ENCODE measurements at regions not wholly inside any gene's neighbourhood (a gene's known extent, or its start where the extent isn't known, plus 50 kb on each side); places are given as distances from the start of the nearest gene placed in this dataset.
A peak's percentile ranks its signal among the peaks of the same experiment; 100 is the strongest.

DNA sequence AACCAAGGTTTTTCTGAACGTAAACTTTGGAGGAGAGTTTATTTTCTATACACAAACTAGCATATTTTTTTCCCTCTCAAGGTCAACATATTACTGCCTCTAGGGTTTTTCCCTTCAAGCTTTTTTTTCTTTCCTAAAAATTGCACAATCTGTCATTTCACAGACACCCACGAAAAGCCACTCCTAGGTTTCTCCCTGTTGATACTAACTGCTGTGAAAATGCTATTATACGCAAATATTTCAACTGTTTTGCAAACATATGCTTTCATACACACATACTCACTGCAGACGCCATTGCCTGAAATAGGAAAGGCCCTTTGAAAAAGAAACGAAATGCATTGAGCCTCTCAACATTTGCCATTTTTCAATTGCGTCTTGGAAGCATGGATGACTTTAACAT lies 333.0 kb downstream of the CD83 start:
- no peaks in the 10 kb centered on the region for H3K27me3 ChIP-seq (ENCODE audit: insufficient read depth in 3 of 3, low read length in 2 of 3)
- no peak for DNase-seq
- no peaks in the 10 kb centered on the region for H3K4me1 ChIP-seq
- no peak overlapping the region for H3K27ac ChIP-seq
- H3K4me3 ChIP-seq: no peak overlapping the region
- ATAC-seq: no peak
- 88 to 93% (median 88%) methylated on average over 6 of the region's 6 CpGs for WGBS, 3 donors
- TF ChIP-seq, protein P1, sequence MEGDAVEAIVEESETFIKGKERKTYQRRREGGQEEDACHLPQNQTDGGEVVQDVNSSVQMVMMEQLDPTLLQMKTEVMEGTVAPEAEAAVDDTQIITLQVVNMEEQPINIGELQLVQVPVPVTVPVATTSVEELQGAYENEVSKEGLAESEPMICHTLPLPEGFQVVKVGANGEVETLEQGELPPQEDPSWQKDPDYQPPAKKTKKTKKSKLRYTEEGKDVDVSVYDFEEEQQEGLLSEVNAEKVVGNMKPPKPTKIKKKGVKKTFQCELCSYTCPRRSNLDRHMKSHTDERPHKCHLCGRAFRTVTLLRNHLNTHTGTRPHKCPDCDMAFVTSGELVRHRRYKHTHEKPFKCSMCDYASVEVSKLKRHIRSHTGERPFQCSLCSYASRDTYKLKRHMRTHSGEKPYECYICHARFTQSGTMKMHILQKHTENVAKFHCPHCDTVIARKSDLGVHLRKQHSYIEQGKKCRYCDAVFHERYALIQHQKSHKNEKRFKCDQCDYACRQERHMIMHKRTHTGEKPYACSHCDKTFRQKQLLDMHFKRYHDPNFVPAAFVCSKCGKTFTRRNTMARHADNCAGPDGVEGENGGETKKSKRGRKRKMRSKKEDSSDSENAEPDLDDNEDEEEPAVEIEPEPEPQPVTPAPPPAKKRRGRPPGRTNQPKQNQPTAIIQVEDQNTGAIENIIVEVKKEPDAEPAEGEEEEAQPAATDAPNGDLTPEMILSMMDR (IDR thresholded peaks at IDR 0.05): no peak
- intact Hi-C loops (cut with DNase I): no loop called here
- no peaks in the 10 kb centered on the region for H3K9me3 ChIP-seq
- H3K36me3 ChIP-seq (ENCODE audit: insufficient read depth in 1 of 2, low read depth in 1 of 2): no peaks in the 10 kb centered on the region

DNA sequence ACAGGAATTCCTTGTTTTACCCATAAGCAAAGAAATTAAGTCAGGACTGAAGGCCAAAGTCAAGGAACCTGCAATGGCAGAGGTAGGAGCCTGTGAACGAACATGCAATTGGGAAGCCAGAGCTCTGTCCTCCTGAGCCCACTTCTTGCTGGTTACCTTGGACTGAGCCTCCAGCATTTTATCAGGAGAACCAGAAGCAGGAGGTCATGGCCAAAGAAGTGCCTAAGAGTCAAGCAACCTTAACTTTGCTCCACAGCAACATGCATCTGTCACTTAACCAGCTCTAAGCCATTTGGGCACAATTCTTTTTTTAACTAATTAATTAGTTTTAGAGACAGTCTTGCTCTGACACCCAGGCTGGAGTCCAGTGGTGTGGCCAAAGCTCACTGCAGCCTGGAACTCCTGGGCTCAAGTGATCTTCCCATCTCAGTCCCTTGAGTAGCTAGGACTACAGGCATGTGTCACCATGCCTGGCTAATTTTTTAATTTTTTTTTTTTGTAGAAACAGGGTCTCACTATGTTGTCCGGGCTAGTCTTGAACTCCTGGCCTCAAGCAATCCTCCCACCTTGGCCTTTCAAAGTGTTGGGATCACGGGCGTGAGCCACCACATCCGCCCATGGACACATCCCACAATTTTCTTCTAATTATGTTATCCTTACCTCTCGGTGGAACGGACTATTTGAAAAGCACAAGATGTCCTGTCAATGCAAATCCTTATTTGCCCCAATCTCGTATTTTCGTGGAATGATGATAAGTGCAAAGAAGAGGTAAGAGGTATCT lies 334.2 kb downstream of the CD83 start:
- intact Hi-C loops (cut with DNase I): no loop called here
- H3K9me3 ChIP-seq: no peaks in the 10 kb centered on the region
- H3K36me3 ChIP-seq (ENCODE audit: insufficient read depth in 1 of 2, low read depth in 1 of 2): no peaks in the 10 kb centered on the region
- TF ChIP-seq, protein P1 (IDR thresholded peaks at IDR 0.05): no peak
- H3K27ac ChIP-seq: no peak overlapping the region
- no peaks in the 10 kb centered on the region for H3K27me3 ChIP-seq (ENCODE audit: insufficient read depth in 3 of 3, low read length in 2 of 3)
- no peak for DNase-seq
- ATAC-seq: no peak
- H3K4me3 ChIP-seq: no peak overlapping the region
- WGBS, 3 donors: 94 to 96% (median 95%) methylated on average over 9 of the region's 9 CpGs
- no peaks in the 10 kb centered on the region for H3K4me1 ChIP-seq

DNA sequence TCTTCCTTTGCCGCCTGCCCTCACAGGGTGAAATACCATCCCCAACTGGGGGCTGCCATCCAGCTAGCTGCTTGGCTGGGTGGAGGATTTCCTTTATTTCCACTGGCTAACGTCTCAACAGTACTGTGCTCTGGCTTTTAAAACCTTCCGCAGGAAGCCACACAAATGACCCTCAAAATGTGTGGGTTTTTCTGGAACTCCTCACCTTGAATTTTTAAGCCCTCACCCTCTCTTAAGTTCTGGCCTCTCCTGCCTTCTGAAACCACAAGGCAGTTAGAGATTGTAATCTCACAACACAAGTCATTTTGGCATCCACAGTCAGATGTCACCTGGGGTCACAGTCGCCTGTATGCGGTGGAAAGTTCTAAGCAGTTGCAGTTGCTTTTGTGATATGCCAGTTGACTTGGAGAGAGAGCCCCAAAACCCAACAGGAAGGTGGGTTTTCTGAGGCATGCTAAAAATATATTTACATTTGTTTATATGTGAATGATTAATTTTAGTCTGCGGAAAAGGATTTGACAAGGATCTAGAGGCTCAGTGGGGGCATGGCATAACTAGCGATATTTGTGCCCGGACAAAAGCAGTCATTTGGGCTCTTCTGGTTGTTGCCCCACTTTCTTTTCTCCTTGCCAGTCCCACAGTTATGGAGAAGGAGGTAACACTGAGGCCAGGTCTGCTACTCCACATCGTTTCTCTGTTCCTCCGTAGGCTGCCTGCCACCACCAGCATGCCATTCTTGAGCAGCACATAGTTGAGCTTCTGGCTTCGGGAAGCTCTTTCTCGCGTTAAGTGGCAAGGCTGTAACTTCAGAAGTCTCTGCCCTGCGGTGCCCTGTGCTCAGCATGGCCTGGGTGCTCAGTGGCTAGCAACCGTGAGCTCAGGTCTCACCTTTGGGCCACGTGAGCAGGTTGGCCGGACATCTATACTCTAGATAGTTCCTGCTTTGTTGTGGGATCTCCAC lies 335.3 kb downstream of the CD83 start:
- Histone ChIP-seq H3K27me3 (ENCODE audit: insufficient read depth in 3 of 3, low read length in 2 of 3) (no peaks in the 10 kb centered on the region), H3K27ac (no peak overlapping the region), H3K9me3 (no peaks in the 10 kb centered on the region), H3K36me3 (ENCODE audit: insufficient read depth in 1 of 2, low read depth in 1 of 2) (no peaks in the 10 kb centered on the region), H3K4me3 (no peak overlapping the region), H3K4me1 (no peaks in the 10 kb centered on the region)
- DNase-seq (no peak), ATAC-seq (peak; percentile 36 to 71 (median 60))
- TF ChIP-seq, protein P1 (IDR thresholded peaks at IDR 0.05): no peak
- intact Hi-C loops (cut with DNase I): no loop called here
- 48 to 61% (median 54%) methylated on average over 17 of the region's 17 CpGs for WGBS, 3 donors

DNA sequence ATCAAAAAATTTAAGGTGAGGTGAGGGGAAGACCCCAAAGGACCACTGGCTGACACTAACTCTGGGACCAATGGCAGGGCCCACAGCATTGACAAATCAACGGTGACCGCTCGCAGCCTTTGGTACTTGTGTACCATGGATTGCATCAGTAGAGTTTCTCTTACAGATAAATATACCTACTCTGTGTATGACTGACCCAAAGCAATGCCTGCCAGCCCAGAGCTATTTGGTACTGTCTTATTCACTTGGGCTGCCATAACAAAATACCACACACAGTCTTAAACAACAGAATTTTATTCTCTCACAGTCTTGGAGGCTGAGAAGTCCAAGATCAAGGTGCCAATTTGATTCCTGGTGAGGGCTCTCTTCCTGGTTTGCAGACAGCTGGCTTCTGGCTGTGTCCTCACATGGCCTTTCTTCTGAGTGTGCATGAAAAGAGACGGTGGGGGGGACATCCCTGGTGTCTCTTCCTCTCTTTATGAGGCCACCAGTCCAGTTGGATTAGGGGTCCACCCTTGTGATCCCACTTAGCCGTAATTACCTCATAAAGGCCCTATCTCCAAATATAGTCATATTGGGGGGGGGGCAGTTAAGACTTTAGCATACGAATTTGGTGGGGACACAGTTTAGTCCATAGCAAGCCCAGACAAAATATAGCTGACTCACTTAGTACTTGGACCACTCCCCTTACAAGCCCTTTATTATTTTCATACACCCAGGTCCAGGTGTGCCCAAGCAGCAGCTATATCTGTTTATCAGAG lies 336.3 kb downstream of the CD83 start:
- TF ChIP-seq, protein P1 (IDR thresholded peaks at IDR 0.05): no peak
- no peak overlapping the region for H3K27ac ChIP-seq
- H3K4me3 ChIP-seq: no peak overlapping the region
- no peak for DNase-seq
- H3K27me3 ChIP-seq (ENCODE audit: insufficient read depth in 3 of 3, low read length in 2 of 3): no peaks in the 10 kb centered on the region
- intact Hi-C loops (cut with DNase I): no loop called here
- no peaks in the 10 kb centered on the region for H3K9me3 ChIP-seq
- no peaks in the 10 kb centered on the region for H3K36me3 ChIP-seq (ENCODE audit: insufficient read depth in 1 of 2, low read depth in 1 of 2)
- 71 to 84% (median 79%) methylated on average over 6 of the region's 6 CpGs for WGBS, 3 donors
- H3K4me1 ChIP-seq: no peaks in the 10 kb centered on the region
- peak in 3 of 4 donors; percentile 52 to 79 (median 65) for ATAC-seq
